Liver (tissue), 8 donors: ENCODE measurements at regions not wholly inside any gene's neighbourhood (a gene's known extent, or its start where the extent isn't known, plus 50 kb on each side); places are given as distances from the start of the nearest gene placed in this dataset.

Source experiments
- DNase-seq: peaks from one replicate; pipeline ENCODE4 v3.0.0-alpha.2; 2017; ENCODE audit warnings: low spot score
- H3K27ac ChIP-seq, 2 donors: one replicate each; pipeline ENCODE4 v1.7.0; 2013; ENCODE audit warnings: inconsistent platforms in 2 of 2, low read length in 2 of 2, control low read depth in 1 of 2, low read depth in 1 of 2, mild to moderate bottlenecking in 1 of 2
- H3K27me3 ChIP-seq, 4 donors: one replicate each; pipeline versions ENCODE4 v1.6.1 to v1.7.0; 2013; ENCODE audit warnings: low read length in 3 of 4, inconsistent platforms in 1 of 4, mild to moderate bottlenecking in 1 of 4, moderate library complexity in 1 of 4; ENCODE audit not compliant: control insufficient read depth in 4 of 4, insufficient read depth in 4 of 4
- H3K36me3 ChIP-seq, 4 donors: one replicate each; pipeline versions ENCODE4 v1.6.1 to v1.7.0; 2013; ENCODE audit warnings: low read length in 3 of 4, mild to moderate bottlenecking in 3 of 4, low read depth in 1 of 4, moderate library complexity in 1 of 4; ENCODE audit not compliant: control insufficient read depth in 4 of 4, insufficient read depth in 3 of 4
- H3K4me1 ChIP-seq, 4 donors: one replicate each; pipeline versions ENCODE4 v1.6.1 to v1.7.0; 2013; ENCODE audit warnings: low read length in 3 of 4, mild to moderate bottlenecking in 3 of 4, moderate library complexity in 1 of 4; ENCODE audit not compliant: control insufficient read depth in 4 of 4, insufficient read depth in 4 of 4
- H3K4me3 ChIP-seq, 3 donors: one replicate each; pipeline versions ENCODE4 v1.6.1 to v1.7.0; 2013; ENCODE audit warnings: low read length in 3 of 3, control low read depth in 1 of 3, low read depth in 1 of 3, mild to moderate bottlenecking in 1 of 3
- H3K9ac ChIP-seq, 2 donors: one replicate each; pipeline ENCODE4 v1.7.0; 2013; ENCODE audit warnings: low read length in 2 of 2, mild to moderate bottlenecking in 2 of 2, moderate library complexity in 2 of 2, control low read depth in 1 of 2, low read depth in 1 of 2
- H3K9me3 ChIP-seq, 4 donors: one replicate each; pipeline versions ENCODE4 v1.6.1 to v1.7.0; 2013; ENCODE audit warnings: low read length in 3 of 4; ENCODE audit not compliant: control insufficient read depth in 4 of 4
- FOXA1 ChIP-seq: IDR thresholded peaks from 2 replicates; pipeline ENCODE4 v1.6.1; 2016; ENCODE audit warnings: antibody characterized with exemption
- FOXA2 ChIP-seq: IDR thresholded peaks from 2 replicates; pipeline ENCODE4 v1.6.1; 2016; ENCODE audit warnings: antibody characterized with exemption
- GABPA ChIP-seq, 2 donors: IDR thresholded peaks in 1 of 2; conservative IDR thresholded peaks in 1 of 2; 2 replicates each; pipeline ENCODE4 v1.6.1; 2016; ENCODE audit warnings: antibody characterized with exemption in 2 of 2, mild to moderate bottlenecking in 1 of 2, moderate library complexity in 1 of 2
- HNF4A ChIP-seq, 2 donors: conservative IDR thresholded peaks; 2 replicates each; pipeline ENCODE4 v1.6.1; 2016; ENCODE audit warnings: antibody characterized with exemption in 2 of 2, mild to moderate bottlenecking in 2 of 2
- HNF4G ChIP-seq: IDR thresholded peaks from 2 replicates; pipeline ENCODE4 v1.6.1; 2016; ENCODE audit warnings: antibody characterized with exemption
- JUND ChIP-seq, 2 donors: IDR thresholded peaks; 2 replicates each; pipeline ENCODE4 v1.6.1; 2016; ENCODE audit warnings: antibody characterized with exemption in 2 of 2
- NR2F2 ChIP-seq: IDR thresholded peaks from 2 replicates; pipeline ENCODE4 v1.6.1; 2016; ENCODE audit warnings: antibody characterized with exemption
- RAD21 ChIP-seq, 2 donors: IDR thresholded peaks; 2 replicates each; pipeline ENCODE4 v1.6.1; 2016; ENCODE audit warnings: antibody characterized with exemption in 2 of 2, mild to moderate bottlenecking in 2 of 2
- RXRA ChIP-seq, 2 donors: IDR thresholded peaks; 2 replicates each; pipeline ENCODE4 v1.6.1; 2017 to 2018; ENCODE audit warnings: antibody characterized with exemption in 2 of 2, mild to moderate bottlenecking in 1 of 2
- SP1 ChIP-seq: IDR thresholded peaks from 2 replicates; pipeline ENCODE4 v1.6.1; 2018; ENCODE audit warnings: antibody characterized with exemption, mild to moderate bottlenecking
- TAF1 ChIP-seq: conservative IDR thresholded peaks from 2 replicates; pipeline ENCODE4 v1.6.1; 2016; ENCODE audit warnings: antibody characterized with exemption, mild to moderate bottlenecking
- YY1 ChIP-seq: IDR thresholded peaks from 2 replicates; pipeline ENCODE4 v1.6.1; 2016; ENCODE audit warnings: antibody characterized with exemption, mild to moderate bottlenecking
- ZBTB33 ChIP-seq: IDR thresholded peaks from 2 replicates; pipeline ENCODE4 v1.6.1; 2016; ENCODE audit warnings: antibody characterized with exemption
- WGBS: extraction: QIAGEN DNeasy Blood & Tissue Kit; methylation state at CpG from one replicate; pipeline ENCODE4 v1.1.7; 2013; 5-methylcytosine and 5-hydroxymethylcytosine counted together
- TF ChIP-seq, protein P1 (sequence below): fragments of 150-350 bp; IDR thresholded peaks from 2 replicates; pipeline ENCODE4 v1.5.1; 2017; ENCODE audit warnings: improper control_type of control experiment, low read depth, low read length; ENCODE audit not compliant: missing input control
- TF ChIP-seq, protein P2 (sequence below): IDR thresholded peaks from 2 replicates; pipeline ENCODE4 v1.6.1; 2016; ENCODE audit warnings: antibody characterized with exemption
- TF ChIP-seq, protein P3 (sequence below): IDR thresholded peaks from 2 replicates; pipeline ENCODE4 v1.6.1; 2016; ENCODE audit warnings: antibody characterized with exemption, mild to moderate bottlenecking
- TF ChIP-seq, protein P4 (sequence below): IDR thresholded peaks from 2 replicates; pipeline ENCODE4 v1.6.1; 2016; ENCODE audit warnings: antibody characterized with exemption
- donor health status: healthy.
- donor health status: healthy.
- donor health status: healthy.
- donor health status: healthy.
- donor health status: healthy.

GRCh38 chr10:42977032-42977416, 99.8 kb upstream of the RET start:
- H3K9me3 ChIP-seq: no peaks in the 10 kb centered on the region
- WGBS: 88% methylated on average over 5 of the region's 5 CpGs
- H3K4me1 ChIP-seq: peaks cover 0 to 2% (median 0%) of the 10 kb centered on the region in 4 donors
- H3K4me3 ChIP-seq: no peak overlapping the region
- H3K27ac ChIP-seq: no peak overlapping the region
- TF ChIP-seq, protein P1, sequence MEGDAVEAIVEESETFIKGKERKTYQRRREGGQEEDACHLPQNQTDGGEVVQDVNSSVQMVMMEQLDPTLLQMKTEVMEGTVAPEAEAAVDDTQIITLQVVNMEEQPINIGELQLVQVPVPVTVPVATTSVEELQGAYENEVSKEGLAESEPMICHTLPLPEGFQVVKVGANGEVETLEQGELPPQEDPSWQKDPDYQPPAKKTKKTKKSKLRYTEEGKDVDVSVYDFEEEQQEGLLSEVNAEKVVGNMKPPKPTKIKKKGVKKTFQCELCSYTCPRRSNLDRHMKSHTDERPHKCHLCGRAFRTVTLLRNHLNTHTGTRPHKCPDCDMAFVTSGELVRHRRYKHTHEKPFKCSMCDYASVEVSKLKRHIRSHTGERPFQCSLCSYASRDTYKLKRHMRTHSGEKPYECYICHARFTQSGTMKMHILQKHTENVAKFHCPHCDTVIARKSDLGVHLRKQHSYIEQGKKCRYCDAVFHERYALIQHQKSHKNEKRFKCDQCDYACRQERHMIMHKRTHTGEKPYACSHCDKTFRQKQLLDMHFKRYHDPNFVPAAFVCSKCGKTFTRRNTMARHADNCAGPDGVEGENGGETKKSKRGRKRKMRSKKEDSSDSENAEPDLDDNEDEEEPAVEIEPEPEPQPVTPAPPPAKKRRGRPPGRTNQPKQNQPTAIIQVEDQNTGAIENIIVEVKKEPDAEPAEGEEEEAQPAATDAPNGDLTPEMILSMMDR: no peak
- TF ChIP-seq SP1 (no peak), YY1 (no peak), FOXA1 (no peak), NR2F2 (no peak), HNF4A (conservative IDR thresholded peaks at IDR 0.05) (no peak), RAD21 (IDR thresholded peaks at IDR 0.05) (no peak), GABPA (IDR thresholded peaks at IDR 0.05 in 1 of 2, conservative IDR thresholded peaks at IDR 0.05 in 1 of 2) (no peak), RXRA (IDR thresholded peaks at IDR 0.05) (no peak), HNF4G (no peak), ZBTB33 (no peak), TAF1 (no peak), FOXA2 (no peak)
- TF ChIP-seq, protein P2, sequence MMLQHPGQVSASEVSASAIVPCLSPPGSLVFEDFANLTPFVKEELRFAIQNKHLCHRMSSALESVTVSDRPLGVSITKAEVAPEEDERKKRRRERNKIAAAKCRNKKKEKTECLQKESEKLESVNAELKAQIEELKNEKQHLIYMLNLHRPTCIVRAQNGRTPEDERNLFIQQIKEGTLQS: no peak
- TF ChIP-seq, protein P3, sequence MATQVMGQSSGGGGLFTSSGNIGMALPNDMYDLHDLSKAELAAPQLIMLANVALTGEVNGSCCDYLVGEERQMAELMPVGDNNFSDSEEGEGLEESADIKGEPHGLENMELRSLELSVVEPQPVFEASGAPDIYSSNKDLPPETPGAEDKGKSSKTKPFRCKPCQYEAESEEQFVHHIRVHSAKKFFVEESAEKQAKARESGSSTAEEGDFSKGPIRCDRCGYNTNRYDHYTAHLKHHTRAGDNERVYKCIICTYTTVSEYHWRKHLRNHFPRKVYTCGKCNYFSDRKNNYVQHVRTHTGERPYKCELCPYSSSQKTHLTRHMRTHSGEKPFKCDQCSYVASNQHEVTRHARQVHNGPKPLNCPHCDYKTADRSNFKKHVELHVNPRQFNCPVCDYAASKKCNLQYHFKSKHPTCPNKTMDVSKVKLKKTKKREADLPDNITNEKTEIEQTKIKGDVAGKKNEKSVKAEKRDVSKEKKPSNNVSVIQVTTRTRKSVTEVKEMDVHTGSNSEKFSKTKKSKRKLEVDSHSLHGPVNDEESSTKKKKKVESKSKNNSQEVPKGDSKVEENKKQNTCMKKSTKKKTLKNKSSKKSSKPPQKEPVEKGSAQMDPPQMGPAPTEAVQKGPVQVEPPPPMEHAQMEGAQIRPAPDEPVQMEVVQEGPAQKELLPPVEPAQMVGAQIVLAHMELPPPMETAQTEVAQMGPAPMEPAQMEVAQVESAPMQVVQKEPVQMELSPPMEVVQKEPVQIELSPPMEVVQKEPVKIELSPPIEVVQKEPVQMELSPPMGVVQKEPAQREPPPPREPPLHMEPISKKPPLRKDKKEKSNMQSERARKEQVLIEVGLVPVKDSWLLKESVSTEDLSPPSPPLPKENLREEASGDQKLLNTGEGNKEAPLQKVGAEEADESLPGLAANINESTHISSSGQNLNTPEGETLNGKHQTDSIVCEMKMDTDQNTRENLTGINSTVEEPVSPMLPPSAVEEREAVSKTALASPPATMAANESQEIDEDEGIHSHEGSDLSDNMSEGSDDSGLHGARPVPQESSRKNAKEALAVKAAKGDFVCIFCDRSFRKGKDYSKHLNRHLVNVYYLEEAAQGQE: no peak
- TF ChIP-seq, protein P4, sequence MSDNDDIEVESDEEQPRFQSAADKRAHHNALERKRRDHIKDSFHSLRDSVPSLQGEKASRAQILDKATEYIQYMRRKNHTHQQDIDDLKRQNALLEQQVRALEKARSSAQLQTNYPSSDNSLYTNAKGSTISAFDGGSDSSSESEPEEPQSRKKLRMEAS: no peak
- no peaks in the 10 kb centered on the region for H3K27me3 ChIP-seq
- DNase-seq: no peak
- H3K9ac ChIP-seq: no peak overlapping the region
- H3K36me3 ChIP-seq: no peaks in the 10 kb centered on the region

DNA sequence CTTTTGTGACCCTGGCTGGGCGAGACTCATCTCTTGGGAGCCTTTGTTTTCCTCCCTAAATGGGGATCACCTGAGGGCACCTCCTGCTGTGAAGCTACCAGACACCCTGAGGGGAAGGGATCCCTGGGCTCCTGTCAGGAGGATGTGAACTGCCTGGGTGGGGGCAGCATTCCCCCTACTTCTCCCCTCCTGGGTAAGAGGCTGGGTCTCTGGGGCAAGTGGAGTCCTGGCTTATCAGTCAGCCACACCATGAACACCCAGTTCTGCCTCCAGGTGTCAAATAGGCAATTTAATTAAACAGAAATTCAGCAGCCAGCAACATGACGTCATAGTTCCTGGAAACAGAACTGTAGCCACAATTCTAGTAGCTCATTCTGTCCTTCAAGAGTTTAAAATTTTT, 97.7 kb upstream of the RET start:
- Histone ChIP-seq H3K4me3 (no peak overlapping the region), H3K9me3 (no peaks in the 10 kb centered on the region), H3K4me1 (no peaks in the 10 kb centered on the region), H3K27me3 (no peaks in the 10 kb centered on the region), H3K36me3 (no peaks in the 10 kb centered on the region), H3K27ac (no peak overlapping the region), H3K9ac (no peak overlapping the region)
- 74% methylated on average over 2 of the region's 2 CpGs for WGBS
- TF ChIP-seq FOXA2: no peak
- no peak for TF ChIP-seq FOXA1
- no peak for TF ChIP-seq ZBTB33
- no peak for TF ChIP-seq RXRA (IDR thresholded peaks at IDR 0.05)
- no peak for TF ChIP-seq GABPA (IDR thresholded peaks at IDR 0.05 in 1 of 2, conservative IDR thresholded peaks at IDR 0.05 in 1 of 2)
- no peak for TF ChIP-seq TAF1
- no peak for TF ChIP-seq YY1
- TF ChIP-seq RAD21 (IDR thresholded peaks at IDR 0.05): no peak
- no peak for TF ChIP-seq HNF4G
- no peak for TF ChIP-seq HNF4A (conservative IDR thresholded peaks at IDR 0.05)
- TF ChIP-seq JUND (IDR thresholded peaks at IDR 0.05): no peak
- TF ChIP-seq, protein P4: no peak
- TF ChIP-seq, protein P1: no peak
- TF ChIP-seq, protein P2: no peak
- no peak for TF ChIP-seq NR2F2
- DNase-seq: no peak
